ENCODE measurements at regions not wholly inside any gene's neighbourhood (a gene's known extent, or its start where the extent isn't known, plus 50 kb on each side); places are given as distances from the start of the nearest gene placed in this dataset.

GRCh38 chr6:92934625-92935024 lies 484.7 kb downstream of the EPHA7 start:
- Histone ChIP-seq H3K36me3 (ENCODE audit: control insufficient read depth in 2 of 2, insufficient read depth in 2 of 2, low read length in 1 of 2) (no peaks in the 10 kb centered on the region), H3K27me3 (replicated peaks in 1 of 2; ENCODE audit: control insufficient read depth in 2 of 2, insufficient read depth in 2 of 2, low read length in 1 of 2) (no peaks in the 10 kb centered on the region), H3K4me1 (ENCODE audit: control insufficient read depth, insufficient read depth, low read length) (no peaks in the 10 kb centered on the region), H3K79me2 (ENCODE audit: control insufficient read depth, insufficient read depth, low read length) (no peaks in the 10 kb centered on the region), H4K20me1 (ENCODE audit: control insufficient read depth, insufficient read depth) (no peaks in the 10 kb centered on the region), H3K4me2 (ENCODE audit: control insufficient read depth, insufficient read depth) (no peak overlapping the region), H3K9ac (ENCODE audit: control insufficient read depth, insufficient read depth, low read length) (no peak overlapping the region), H3K4me3 (no peak overlapping the region), H3K27ac (ENCODE audit: control insufficient read depth, insufficient read depth) (no peak overlapping the region), H2AFZ (ENCODE audit: control insufficient read depth, low read depth, low read length) (no peak overlapping the region), H3K9me3 (replicated peaks; ENCODE audit: control insufficient read depth, insufficient read depth, low read length) (no peaks in the 10 kb centered on the region)
- POLR2A ChIA-PET = no interaction called here
- RAD21 ChIA-PET (ENCODE audit: unreplicated experiment) = no interaction called here
- intact Hi-C loops (cut with micrococcal nuclease; ENCODE audit: unreplicated experiment) (no loop called here), in situ Hi-C loops (cut with MboI) (no loop called here)
- no TSS peak for BruUV-seq (replicated peaks)
- WGBS (ENCODE audit: insufficient coverage, insufficient replicate concordance, low lambda C conversion rate, missing lambda C conversion rate) = 0% methylated on average over 1 of the region's 1 CpG
- SMC1A ChIA-PET (ENCODE audit: uncharacterized antibody, unreplicated experiment) = no interaction called here
- no peak for ATAC-seq
- DNase-seq (ENCODE audit: low read depth, low spot score) = no peak
- TF ChIP-seq ZNF217 (IDR thresholded peaks at IDR 0.05) = no peak
- TF ChIP-seq NR2C2 (IDR thresholded peaks at IDR 0.05; ENCODE audit: borderline replicate concordance, control insufficient read depth, insufficient read length, low read depth) = no peak
- no peak for TF ChIP-seq BCL11A (IDR thresholded peaks at IDR 0.05; ENCODE audit: low read depth, low read length)
- TF ChIP-seq, protein P1, sequence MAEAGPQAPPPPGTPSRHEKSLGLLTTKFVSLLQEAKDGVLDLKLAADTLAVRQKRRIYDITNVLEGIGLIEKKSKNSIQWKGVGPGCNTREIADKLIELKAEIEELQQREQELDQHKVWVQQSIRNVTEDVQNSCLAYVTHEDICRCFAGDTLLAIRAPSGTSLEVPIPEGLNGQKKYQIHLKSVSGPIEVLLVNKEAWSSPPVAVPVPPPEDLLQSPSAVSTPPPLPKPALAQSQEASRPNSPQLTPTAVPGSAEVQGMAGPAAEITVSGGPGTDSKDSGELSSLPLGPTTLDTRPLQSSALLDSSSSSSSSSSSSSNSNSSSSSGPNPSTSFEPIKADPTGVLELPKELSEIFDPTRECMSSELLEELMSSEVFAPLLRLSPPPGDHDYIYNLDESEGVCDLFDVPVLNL (IDR thresholded peaks at IDR 0.05; ENCODE audit: low read depth, low read length) = no peak
- TF ChIP-seq, protein P2, sequence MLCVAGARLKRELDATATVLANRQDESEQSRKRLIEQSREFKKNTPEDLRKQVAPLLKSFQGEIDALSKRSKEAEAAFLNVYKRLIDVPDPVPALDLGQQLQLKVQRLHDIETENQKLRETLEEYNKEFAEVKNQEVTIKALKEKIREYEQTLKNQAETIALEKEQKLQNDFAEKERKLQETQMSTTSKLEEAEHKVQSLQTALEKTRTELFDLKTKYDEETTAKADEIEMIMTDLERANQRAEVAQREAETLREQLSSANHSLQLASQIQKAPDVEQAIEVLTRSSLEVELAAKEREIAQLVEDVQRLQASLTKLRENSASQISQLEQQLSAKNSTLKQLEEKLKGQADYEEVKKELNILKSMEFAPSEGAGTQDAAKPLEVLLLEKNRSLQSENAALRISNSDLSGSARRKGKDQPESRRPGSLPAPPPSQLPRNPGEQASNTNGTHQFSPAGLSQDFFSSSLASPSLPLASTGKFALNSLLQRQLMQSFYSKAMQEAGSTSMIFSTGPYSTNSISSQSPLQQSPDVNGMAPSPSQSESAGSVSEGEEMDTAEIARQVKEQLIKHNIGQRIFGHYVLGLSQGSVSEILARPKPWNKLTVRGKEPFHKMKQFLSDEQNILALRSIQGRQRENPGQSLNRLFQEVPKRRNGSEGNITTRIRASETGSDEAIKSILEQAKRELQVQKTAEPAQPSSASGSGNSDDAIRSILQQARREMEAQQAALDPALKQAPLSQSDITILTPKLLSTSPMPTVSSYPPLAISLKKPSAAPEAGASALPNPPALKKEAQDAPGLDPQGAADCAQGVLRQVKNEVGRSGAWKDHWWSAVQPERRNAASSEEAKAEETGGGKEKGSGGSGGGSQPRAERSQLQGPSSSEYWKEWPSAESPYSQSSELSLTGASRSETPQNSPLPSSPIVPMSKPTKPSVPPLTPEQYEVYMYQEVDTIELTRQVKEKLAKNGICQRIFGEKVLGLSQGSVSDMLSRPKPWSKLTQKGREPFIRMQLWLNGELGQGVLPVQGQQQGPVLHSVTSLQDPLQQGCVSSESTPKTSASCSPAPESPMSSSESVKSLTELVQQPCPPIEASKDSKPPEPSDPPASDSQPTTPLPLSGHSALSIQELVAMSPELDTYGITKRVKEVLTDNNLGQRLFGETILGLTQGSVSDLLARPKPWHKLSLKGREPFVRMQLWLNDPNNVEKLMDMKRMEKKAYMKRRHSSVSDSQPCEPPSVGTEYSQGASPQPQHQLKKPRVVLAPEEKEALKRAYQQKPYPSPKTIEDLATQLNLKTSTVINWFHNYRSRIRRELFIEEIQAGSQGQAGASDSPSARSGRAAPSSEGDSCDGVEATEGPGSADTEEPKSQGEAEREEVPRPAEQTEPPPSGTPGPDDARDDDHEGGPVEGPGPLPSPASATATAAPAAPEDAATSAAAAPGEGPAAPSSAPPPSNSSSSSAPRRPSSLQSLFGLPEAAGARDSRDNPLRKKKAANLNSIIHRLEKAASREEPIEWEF (IDR thresholded peaks at IDR 0.05; ENCODE audit: insufficient replicate concordance, low read depth, low read length) = no peak
- no peak for TF ChIP-seq KDM1A (IDR thresholded peaks at IDR 0.05; ENCODE audit: borderline replicate concordance)
- TF ChIP-seq MXI1 (IDR thresholded peaks at IDR 0.05; ENCODE audit: low read depth, low read length) = no peak
- TF ChIP-seq RELA (IDR thresholded peaks at IDR 0.05; ENCODE audit: borderline replicate concordance, partially characterized antibody) = no peak
- TF ChIP-seq CEBPB (IDR thresholded peaks at IDR 0.05; ENCODE audit: borderline replicate concordance in 1 of 2, low read depth in 2 of 2, low read length in 2 of 2) = no peak
- TF ChIP-seq WRNIP1 (IDR thresholded peaks at IDR 0.05; ENCODE audit: borderline replicate concordance, low read depth, low read length) = no peak
- no peak for TF ChIP-seq RAD51 (IDR thresholded peaks at IDR 0.05)
- TF ChIP-seq HDGF (IDR thresholded peaks at IDR 0.05) = no peak
- no peak for TF ChIP-seq MYC (IDR thresholded peaks at IDR 0.05; ENCODE audit: insufficient read depth, insufficient read length, insufficient replicate concordance, low read length, severe bottlenecking)
- no peak for TF ChIP-seq ESRRA (IDR thresholded peaks at IDR 0.05; ENCODE audit: low read length)
- TF ChIP-seq MYB (IDR thresholded peaks at IDR 0.05; ENCODE audit: borderline replicate concordance, low read depth, low read length) = no peak
- TF ChIP-seq, protein P3, sequence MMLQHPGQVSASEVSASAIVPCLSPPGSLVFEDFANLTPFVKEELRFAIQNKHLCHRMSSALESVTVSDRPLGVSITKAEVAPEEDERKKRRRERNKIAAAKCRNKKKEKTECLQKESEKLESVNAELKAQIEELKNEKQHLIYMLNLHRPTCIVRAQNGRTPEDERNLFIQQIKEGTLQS (IDR thresholded peaks at IDR 0.05; ENCODE audit: borderline replicate concordance, extremely low read depth, low read depth, low read length) = no peak
- TF ChIP-seq MEF2B (IDR thresholded peaks at IDR 0.05; ENCODE audit: partially characterized antibody, poor library complexity, severe bottlenecking) = no peak
- no peak for TF ChIP-seq SUPT20H (IDR thresholded peaks at IDR 0.05; ENCODE audit: borderline replicate concordance, control insufficient read depth, low read depth, low read length)
- CTCF ChIA-PET = no interaction called here
- FAIRE-seq = no peak

All from GM12878 (cell line).